GM19240 (cell line): ENCODE measurements at regions not wholly inside any gene's neighbourhood (a gene's known extent, or its start where the extent isn't known, plus 50 kb on each side); places are given as distances from the start of the nearest gene placed in this dataset.

ENCODE experiments used
- DNase-seq: peaks from one replicate; pipeline ENCODE4 v3.0.0; 2011; ENCODE audit warnings: low spot score; ENCODE audit not compliant: insufficient read length

- DNase-seq = no peak
Measured at GRCh38 chr15:46408312-46408711, 773.5 kb downstream of the SQOR start.

GRCh38 chr15:46409841-46410301 is 775.0 kb downstream of the SQOR start:
- no peak for DNase-seq

- no peak for DNase-seq
Measured at GRCh38 chr15:46410705-46411104, 775.9 kb downstream of the SQOR start.

GRCh38 chr15:46411900-46412299 is 777.1 kb downstream of the SQOR start:
- no peak for DNase-seq

- DNase-seq = no peak
Measured at GRCh38 chr15:46413799-46414198, 779.0 kb downstream of the SQOR start.

- no peak for DNase-seq
Measured at GRCh38 chr15:46416544-46416943, 781.7 kb downstream of the SQOR start.

GRCh38 chr15:46420990-46421389 is 786.2 kb downstream of the SQOR start:
- DNase-seq = no peak

- no peak for DNase-seq
Measured at GRCh38 chr15:46441294-46442062, 806.6 kb downstream of the SQOR start.

- no peak for DNase-seq
Measured at GRCh38 chr15:46442184-46442583, 807.4 kb downstream of the SQOR start.

GRCh38 chr15:46442901-46443590 is 808.2 kb downstream of the SQOR start:
- DNase-seq = no peak

GRCh38 chr15:46450112-46450809 is 815.4 kb downstream of the SQOR start:
- DNase-seq = no peak

GRCh38 chr15:46450810-46451182 is 816.0 kb downstream of the SQOR start:
- no peak for DNase-seq

GRCh38 chr15:46452297-46452820 is 817.5 kb downstream of the SQOR start:
- DNase-seq = no peak

- no peak for DNase-seq
Measured at GRCh38 chr15:46456456-46456855, 821.6 kb downstream of the SQOR start.

GRCh38 chr15:46460431-46461094 is 825.7 kb downstream of the SQOR start:
- no peak for DNase-seq

- no peak for DNase-seq
Measured at GRCh38 chr15:46461416-46461815, 826.6 kb downstream of the SQOR start.

- DNase-seq = no peak
Measured at GRCh38 chr15:46467041-46467440, 832.2 kb downstream of the SQOR start.

- no peak for DNase-seq
Measured at GRCh38 chr15:46471096-46471495, 836.3 kb downstream of the SQOR start.

GRCh38 chr15:46489276-46489675 is 854.4 kb downstream of the SQOR start:
- no peak for DNase-seq

GRCh38 chr15:46496491-46497115 is 861.8 kb downstream of the SQOR start:
- no peak for DNase-seq

- no peak for DNase-seq
Measured at GRCh38 chr15:46502667-46503066, 867.8 kb downstream of the SQOR start.
